Epithelial cell of proximal tubule (primary cell): ENCODE measurements at regions not wholly inside any gene's neighbourhood (a gene's known extent, or its start where the extent isn't known, plus 50 kb on each side); places are given as distances from the start of the nearest gene placed in this dataset.
A peak's percentile ranks its signal among the peaks of the same experiment; 100 is the strongest.

Experiments
- DNase-seq: peaks from one replicate; pipeline ENCODE4 v3.0.0-alpha.2; 2011; ENCODE audit warnings: low read depth
- H3K4me3 ChIP-seq: 2 replicates; pipeline ENCODE4 v1.5.1; 2011; ENCODE audit warnings: low read depth, mild to moderate bottlenecking, low read length
- CTCF ChIP-seq: conservative IDR thresholded peaks from 2 replicates; pipeline ENCODE4 v1.5.1; 2012; ENCODE audit warnings: low read depth, mild to moderate bottlenecking, low read length

GRCh38 chr6:88302769-88303225 is 136.7 kb upstream of the CNR1 start:
- DNase-seq = peak; percentile 70
- H3K4me3 ChIP-seq = no peak overlapping the region
- no peak for TF ChIP-seq CTCF

- DNase-seq = peak; percentile 81
- no peak overlapping the region for H3K4me3 ChIP-seq
- TF ChIP-seq CTCF = no peak
Measured at GRCh38 chr6:88301888-88302768, 136.0 kb upstream of the CNR1 start.

GRCh38 chr6:88301256-88301655 is 135.1 kb upstream of the CNR1 start:
- TF ChIP-seq CTCF = no peak
- H3K4me3 ChIP-seq = no peak overlapping the region
- DNase-seq = no peak

- no peak for TF ChIP-seq CTCF
- DNase-seq = no peak
- H3K4me3 ChIP-seq = no peak overlapping the region
Measured at GRCh38 chr6:88298066-88298845, 132.1 kb upstream of the CNR1 start.

- TF ChIP-seq CTCF = no peak
- DNase-seq = no peak
- H3K4me3 ChIP-seq = no peak overlapping the region
Measured at GRCh38 chr6:88296694-88297093, 130.5 kb upstream of the CNR1 start.

- no peak overlapping the region for H3K4me3 ChIP-seq
Measured at GRCh38 chr6:88295663-88296062, 129.5 kb upstream of the CNR1 start.

More at GRCh38 chr6:88295663-88296062, 129.5 kb upstream of the CNR1 start:
- DNase-seq = no peak
- TF ChIP-seq CTCF = no peak
